ENCODE measurements at regions not wholly inside any gene's neighbourhood (a gene's known extent, or its start where the extent isn't known, plus 50 kb on each side); places are given as distances from the start of the nearest gene placed in this dataset.

- TF ChIP-seq CTCF (IDR thresholded peaks at IDR 0.05; ENCODE audit: low read length) = no peak
- TF ChIP-seq EZH2 (IDR thresholded peaks at IDR 0.05; ENCODE audit: borderline replicate concordance, low read length) = no peak
Measured at GRCh38 chr5:135737701-135738563, 96.5 kb upstream of the SLC25A48 start.
